RWPE2 (cell line): ENCODE measurements at regions not wholly inside any gene's neighbourhood (a gene's known extent, or its start where the extent isn't known, plus 50 kb on each side); places are given as distances from the start of the nearest gene placed in this dataset.
"Not testable (repeated sequence)": the region's sequence is repeated elsewhere in the genome, so short reads cannot be mapped to it uniquely, and the experiment has no call there.

Experiments
- ATAC-seq: fragments of 200-7000 bp; cut with Tn5 transposase; 3 replicates; pipeline ENCODE4 v1.9.1; 2021; ENCODE audit warnings: low read depth
- DNase-seq: peaks from one replicate; pipeline ENCODE4 v3.0.0-alpha.2; 2020; ENCODE audit warnings: low spot score
- H3K27ac ChIP-seq: fragments of 450-650 bp; 2 replicates; pipeline ENCODE4 v1.5.1; 2017; ENCODE audit warnings: mild to moderate bottlenecking; ENCODE audit not compliant: poor library complexity, severe bottlenecking
- H3K27me3 ChIP-seq: fragments of 250-450 bp; sonication (Bioruptor Pico); 2 replicates; pipeline ENCODE4 v1.5.1; 2021; ENCODE audit warnings: mild to moderate bottlenecking, moderate library complexity; ENCODE audit not compliant: insufficient read depth, poor library complexity, severe bottlenecking
- H3K36me3 ChIP-seq: fragments of 250-450 bp; sonication (Bioruptor Pico); 2 replicates; pipeline ENCODE4 v1.5.1; 2020; ENCODE audit warnings: low read depth, mild to moderate bottlenecking, moderate library complexity
- H3K4me1 ChIP-seq: fragments of 250-450 bp; sonication (Bioruptor Pico); 2 replicates; pipeline ENCODE4 v1.5.1; 2021; ENCODE audit warnings: mild to moderate bottlenecking, moderate library complexity; ENCODE audit not compliant: insufficient read depth, poor library complexity, severe bottlenecking
- H3K4me3 ChIP-seq: fragments of 250-450 bp; sonication (Bioruptor Pico); 2 replicates; pipeline ENCODE4 v1.5.1; 2021; ENCODE audit warnings: mild to moderate bottlenecking, moderate library complexity; ENCODE audit not compliant: severe bottlenecking
- H3K9me3 ChIP-seq: fragments of 250-450 bp; sonication (Bioruptor Pico); 2 replicates; pipeline ENCODE4 v1.5.1; 2021; ENCODE audit warnings: mild to moderate bottlenecking, moderate library complexity; ENCODE audit not compliant: severe bottlenecking
- CTCF ChIP-seq: fragments of 450-650 bp; IDR thresholded peaks from one replicate; pipeline ENCODE4 v1.5.1; 2017; ENCODE audit warnings: mild to moderate bottlenecking, moderate library complexity; ENCODE audit not compliant: poor library complexity, severe bottlenecking

DNA sequence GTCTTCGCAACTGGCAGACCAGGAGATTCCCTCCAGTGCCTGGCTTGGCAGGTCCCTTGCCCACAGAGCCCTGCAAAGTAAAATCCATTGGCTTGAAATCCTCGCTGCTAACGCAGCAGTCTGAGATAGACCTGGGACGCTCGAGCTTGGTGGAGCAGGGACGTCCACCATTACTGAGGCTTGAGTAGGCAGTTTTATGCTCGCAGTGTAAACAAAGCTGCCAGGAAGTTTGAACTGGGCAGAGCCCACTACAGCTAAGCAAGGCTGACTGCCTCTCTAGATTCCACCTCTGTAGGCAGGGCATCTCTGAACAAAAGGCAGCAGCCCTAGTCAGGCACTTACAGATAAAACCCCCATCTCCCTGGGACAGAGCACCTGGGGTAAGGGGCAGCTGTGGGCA lies 205.0 kb upstream of the MME start:
- no peaks in the 10 kb centered on the region for H3K4me1 ChIP-seq
- no peaks in the 10 kb centered on the region for H3K27me3 ChIP-seq
- no peak for TF ChIP-seq CTCF
- H3K9me3 ChIP-seq = no peaks in the 10 kb centered on the region
- H3K4me3 ChIP-seq = no peak overlapping the region
- no peak overlapping the region for H3K27ac ChIP-seq
- no peak for DNase-seq
- no peak for ATAC-seq
- no peaks in the 10 kb centered on the region for H3K36me3 ChIP-seq

GRCh38 chr3:154872696-154873095 lies 207.4 kb upstream of the MME start:
- H3K4me3 ChIP-seq = no peak overlapping the region

GRCh38 chr3:154872074-154872473 lies 208.0 kb upstream of the MME start:
- Histone ChIP-seq H3K4me3 (no peak overlapping the region), H3K4me1 (no peaks in the 10 kb centered on the region), H3K9me3 (no peaks in the 10 kb centered on the region), H3K36me3 (no peaks in the 10 kb centered on the region), H3K27ac (no peak overlapping the region), H3K27me3 (no peaks in the 10 kb centered on the region)
- no peak for TF ChIP-seq CTCF
- ATAC-seq (no peak), DNase-seq (no peak)

More at GRCh38 chr3:154872696-154873095, 207.4 kb upstream of the MME start:
- Histone ChIP-seq H3K9me3 (no peaks in the 10 kb centered on the region), H3K4me1 (no peaks in the 10 kb centered on the region), H3K27ac (no peak overlapping the region), H3K27me3 (no peaks in the 10 kb centered on the region), H3K36me3 (no peaks in the 10 kb centered on the region)
- ATAC-seq = no peak
- no peak for TF ChIP-seq CTCF
- no peak for DNase-seq

- Histone ChIP-seq H3K27ac (no peak overlapping the region), H3K4me1 (no peaks in the 10 kb centered on the region), H3K36me3 (no peaks in the 10 kb centered on the region), H3K27me3 (no peaks in the 10 kb centered on the region), H3K4me3 (no peak overlapping the region), H3K9me3 (no peaks in the 10 kb centered on the region)
- DNase-seq (no peak), ATAC-seq (no peak)
- TF ChIP-seq CTCF = no peak
Measured at GRCh38 chr3:154864947-154865346, 215.2 kb upstream of the MME start.

- TF ChIP-seq CTCF = no peak
- Histone ChIP-seq H3K9me3 (no peaks in the 10 kb centered on the region), H3K4me1 (no peaks in the 10 kb centered on the region), H3K36me3 (no peaks in the 10 kb centered on the region), H3K4me3 (no peak overlapping the region), H3K27me3 (no peaks in the 10 kb centered on the region), H3K27ac (no peak overlapping the region)
- peak; percentile 54; the same call in 2 of the 3 replicates for ATAC-seq
- no peak for DNase-seq
Measured at GRCh38 chr3:154862265-154862664, 217.9 kb upstream of the MME start.

- not testable (repeated sequence) for H3K27ac ChIP-seq, H3K27me3 ChIP-seq, H3K4me1 ChIP-seq, H3K36me3 ChIP-seq, DNase-seq, H3K9me3 ChIP-seq, ATAC-seq, H3K4me3 ChIP-seq
Measured at GRCh38 chr3:154852998-154853397, 227.1 kb upstream of the MME start.
